ENCODE measurements at regions not wholly inside any gene's neighbourhood (a gene's known extent, or its start where the extent isn't known, plus 50 kb on each side); places are given as distances from the start of the nearest gene placed in this dataset.
A peak's percentile ranks its signal among the peaks of the same experiment; 100 is the strongest.

GRCh38 chr6:165895421-165896165, 232.6 kb upstream of the PDE10A start:
- DNase-seq (ENCODE audit: low read depth, low spot score), result no peak
- TF ChIP-seq CTCF (IDR thresholded peaks at IDR 0.05; ENCODE audit: low read depth, low read length), result no peak
- no peak overlapping the region for H3K4me3 ChIP-seq (ENCODE audit: low read depth, low read length)
- in situ Hi-C loops (cut with HindIII; ENCODE audit: low sequenced_read_pairs), result no loop called here

- no peak for TF ChIP-seq CTCF (IDR thresholded peaks at IDR 0.05; ENCODE audit: low read depth, low read length)
- H3K4me3 ChIP-seq (ENCODE audit: low read depth, low read length), result no peak overlapping the region
- DNase-seq (ENCODE audit: low read depth, low spot score), result no peak
- in situ Hi-C loops (cut with HindIII; ENCODE audit: low sequenced_read_pairs), result no loop called here
These were observed 231.3 kb upstream of the PDE10A start for GRCh38 chr6:165894171-165894825.

GRCh38 chr6:165893431-165893830, 230.4 kb upstream of the PDE10A start:
- H3K4me3 ChIP-seq (ENCODE audit: low read depth, low read length), result no peak overlapping the region
- in situ Hi-C loops (cut with HindIII; ENCODE audit: low sequenced_read_pairs), result no loop called here
- no peak for TF ChIP-seq CTCF (IDR thresholded peaks at IDR 0.05; ENCODE audit: low read depth, low read length)
- DNase-seq (ENCODE audit: low read depth, low spot score), result no peak

GRCh38 chr6:165891320-165891719, 228.3 kb upstream of the PDE10A start:
- peak; percentile 15 for TF ChIP-seq CTCF (IDR thresholded peaks at IDR 0.05; ENCODE audit: low read depth, low read length)
- in situ Hi-C loops (cut with HindIII; ENCODE audit: low sequenced_read_pairs), result no loop called here
- no peak for DNase-seq (ENCODE audit: low read depth, low spot score)
- no peak overlapping the region for H3K4me3 ChIP-seq (ENCODE audit: low read depth, low read length)

GRCh38 chr6:165890404-165890735, 227.3 kb upstream of the PDE10A start:
- no peak for DNase-seq (ENCODE audit: low read depth, low spot score)
- no peak for TF ChIP-seq CTCF (IDR thresholded peaks at IDR 0.05; ENCODE audit: low read depth, low read length)
- in situ Hi-C loops (cut with HindIII; ENCODE audit: low sequenced_read_pairs), result no loop called here
- H3K4me3 ChIP-seq (ENCODE audit: low read depth, low read length), result no peak overlapping the region

- peak; percentile 80 for TF ChIP-seq CTCF (IDR thresholded peaks at IDR 0.05; ENCODE audit: low read depth, low read length)
- peak; percentile 48 for DNase-seq (ENCODE audit: low read depth, low spot score)
- no peak overlapping the region for H3K4me3 ChIP-seq (ENCODE audit: low read depth, low read length)
- in situ Hi-C loops (cut with HindIII; ENCODE audit: low sequenced_read_pairs), result no loop called here
These were observed 226.8 kb upstream of the PDE10A start for GRCh38 chr6:165889636-165890403.
